ENCODE measurements at regions not wholly inside any gene's neighbourhood (a gene's known extent, or its start where the extent isn't known, plus 50 kb on each side); places are given as distances from the start of the nearest gene placed in this dataset.

DNA sequence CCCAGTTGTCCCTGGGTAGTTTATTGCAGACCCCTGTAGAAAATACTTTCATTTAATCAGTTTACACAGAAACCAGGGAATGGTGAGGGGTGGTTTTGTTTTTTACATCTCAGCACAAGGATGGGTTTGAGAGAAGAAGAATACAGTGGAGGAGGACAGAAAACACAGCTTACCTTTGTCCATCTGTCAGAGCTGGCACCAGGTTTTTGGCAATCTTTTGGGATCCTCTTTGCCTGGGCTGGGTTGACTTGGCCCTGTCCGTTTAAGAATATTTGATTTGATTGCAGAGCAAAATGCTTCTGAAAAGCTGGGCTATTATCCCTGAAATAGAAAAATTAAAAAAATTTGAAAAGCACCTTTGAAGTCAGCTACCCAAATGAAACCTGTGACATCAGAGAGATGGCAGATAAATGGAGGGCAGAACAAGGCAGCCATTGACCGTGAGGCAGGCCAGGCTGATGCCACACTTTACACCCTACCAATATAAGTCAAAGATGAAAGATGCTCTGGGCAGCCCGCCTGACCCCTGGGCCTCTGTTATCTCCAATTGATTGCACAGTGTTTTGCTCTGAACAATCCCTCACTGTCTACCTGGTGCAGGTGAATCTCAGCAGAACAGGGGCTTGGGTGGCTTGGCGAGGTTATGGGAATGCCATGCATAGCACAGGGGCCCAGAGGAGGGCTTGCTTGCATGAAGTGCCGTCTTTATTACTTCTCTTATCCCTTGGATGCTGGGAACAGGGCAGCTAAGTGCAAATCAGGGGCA, 218.8 kb downstream of the LMX1A start (continued):
- TF ChIP-seq, protein P1, sequence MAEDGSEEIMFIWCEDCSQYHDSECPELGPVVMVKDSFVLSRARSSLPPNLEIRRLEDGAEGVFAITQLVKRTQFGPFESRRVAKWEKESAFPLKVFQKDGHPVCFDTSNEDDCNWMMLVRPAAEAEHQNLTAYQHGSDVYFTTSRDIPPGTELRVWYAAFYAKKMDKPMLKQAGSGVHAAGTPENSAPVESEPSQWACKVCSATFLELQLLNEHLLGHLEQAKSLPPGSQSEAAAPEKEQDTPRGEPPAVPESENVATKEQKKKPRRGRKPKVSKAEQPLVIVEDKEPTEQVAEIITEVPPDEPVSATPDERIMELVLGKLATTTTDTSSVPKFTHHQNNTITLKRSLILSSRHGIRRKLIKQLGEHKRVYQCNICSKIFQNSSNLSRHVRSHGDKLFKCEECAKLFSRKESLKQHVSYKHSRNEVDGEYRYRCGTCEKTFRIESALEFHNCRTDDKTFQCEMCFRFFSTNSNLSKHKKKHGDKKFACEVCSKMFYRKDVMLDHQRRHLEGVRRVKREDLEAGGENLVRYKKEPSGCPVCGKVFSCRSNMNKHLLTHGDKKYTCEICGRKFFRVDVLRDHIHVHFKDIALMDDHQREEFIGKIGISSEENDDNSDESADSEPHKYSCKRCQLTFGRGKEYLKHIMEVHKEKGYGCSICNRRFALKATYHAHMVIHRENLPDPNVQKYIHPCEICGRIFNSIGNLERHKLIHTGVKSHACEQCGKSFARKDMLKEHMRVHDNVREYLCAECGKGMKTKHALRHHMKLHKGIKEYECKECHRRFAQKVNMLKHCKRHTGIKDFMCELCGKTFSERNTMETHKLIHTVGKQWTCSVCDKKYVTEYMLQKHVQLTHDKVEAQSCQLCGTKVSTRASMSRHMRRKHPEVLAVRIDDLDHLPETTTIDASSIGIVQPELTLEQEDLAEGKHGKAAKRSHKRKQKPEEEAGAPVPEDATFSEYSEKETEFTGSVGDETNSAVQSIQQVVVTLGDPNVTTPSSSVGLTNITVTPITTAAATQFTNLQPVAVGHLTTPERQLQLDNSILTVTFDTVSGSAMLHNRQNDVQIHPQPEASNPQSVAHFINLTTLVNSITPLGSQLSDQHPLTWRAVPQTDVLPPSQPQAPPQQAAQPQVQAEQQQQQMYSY (CRISPR knock-in tag; IDR thresholded peaks at IDR 0.05), result 0 out of 2 replicates have a peak, but pooled peaks have one; percentile 25
- peak; percentile 96 for TF ChIP-seq TCF7 (IDR thresholded peaks at IDR 0.05; ENCODE audit: low read depth)
- no peak for TF ChIP-seq HOXD1 (CRISPR knock-in tag; IDR thresholded peaks at IDR 0.05)
- TF ChIP-seq, protein P2, sequence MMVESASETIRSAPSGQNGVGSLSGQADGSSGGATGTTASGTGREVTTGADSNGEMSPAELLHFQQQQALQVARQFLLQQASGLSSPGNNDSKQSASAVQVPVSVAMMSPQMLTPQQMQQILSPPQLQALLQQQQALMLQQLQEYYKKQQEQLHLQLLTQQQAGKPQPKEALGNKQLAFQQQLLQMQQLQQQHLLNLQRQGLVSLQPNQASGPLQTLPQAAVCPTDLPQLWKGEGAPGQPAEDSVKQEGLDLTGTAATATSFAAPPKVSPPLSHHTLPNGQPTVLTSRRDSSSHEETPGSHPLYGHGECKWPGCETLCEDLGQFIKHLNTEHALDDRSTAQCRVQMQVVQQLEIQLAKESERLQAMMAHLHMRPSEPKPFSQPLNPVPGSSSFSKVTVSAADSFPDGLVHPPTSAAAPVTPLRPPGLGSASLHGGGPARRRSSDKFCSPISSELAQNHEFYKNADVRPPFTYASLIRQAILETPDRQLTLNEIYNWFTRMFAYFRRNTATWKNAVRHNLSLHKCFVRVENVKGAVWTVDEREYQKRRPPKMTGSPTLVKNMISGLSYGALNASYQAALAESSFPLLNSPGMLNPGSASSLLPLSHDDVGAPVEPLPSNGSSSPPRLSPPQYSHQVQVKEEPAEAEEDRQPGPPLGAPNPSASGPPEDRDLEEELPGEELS (CRISPR knock-in tag; IDR thresholded peaks at IDR 0.05), result peak; percentile 56; the same call in 1 of the 2 replicates
- TF ChIP-seq CCAR2 (optimal IDR thresholded peaks at IDR 0.05; ENCODE audit: low read depth, low read length), result peak; percentile 71
- TF ChIP-seq ZNF292 (CRISPR knock-in tag; IDR thresholded peaks at IDR 0.05; ENCODE audit: borderline replicate concordance, low read depth), result no peak; the same call in 1 of the 2 replicates
- TF ChIP-seq RFXANK (CRISPR knock-in tag; IDR thresholded peaks at IDR 0.05), result no peak
- TF ChIP-seq FOXJ3 (CRISPR knock-in tag; IDR thresholded peaks at IDR 0.05; ENCODE audit: borderline replicate concordance), result peak; percentile 54; the same call in 1 of the 2 replicates
- TF ChIP-seq KDM3A (CRISPR knock-in tag; IDR thresholded peaks at IDR 0.05; ENCODE audit: low read depth), result no peak
- TF ChIP-seq ZSCAN25 (CRISPR knock-in tag; IDR thresholded peaks at IDR 0.05), result no peak
- no peak for TF ChIP-seq TCF12 (IDR thresholded peaks at IDR 0.05)
- peak; percentile 73; the same call in 1 of the 2 replicates for TF ChIP-seq TCF12 (CRISPR knock-in tag; IDR thresholded peaks at IDR 0.05)
- peak; percentile 57 for TF ChIP-seq CBFB (CRISPR knock-in tag; IDR thresholded peaks at IDR 0.05)
- TF ChIP-seq ZFP36L1 (CRISPR knock-in tag; IDR thresholded peaks at IDR 0.05), result no peak
- no peak for TF ChIP-seq ETV5 (CRISPR knock-in tag; IDR thresholded peaks at IDR 0.05; ENCODE audit: borderline replicate concordance)
- no peak for TF ChIP-seq ELF3 (CRISPR knock-in tag; IDR thresholded peaks at IDR 0.05)
- TF ChIP-seq, protein P3, sequence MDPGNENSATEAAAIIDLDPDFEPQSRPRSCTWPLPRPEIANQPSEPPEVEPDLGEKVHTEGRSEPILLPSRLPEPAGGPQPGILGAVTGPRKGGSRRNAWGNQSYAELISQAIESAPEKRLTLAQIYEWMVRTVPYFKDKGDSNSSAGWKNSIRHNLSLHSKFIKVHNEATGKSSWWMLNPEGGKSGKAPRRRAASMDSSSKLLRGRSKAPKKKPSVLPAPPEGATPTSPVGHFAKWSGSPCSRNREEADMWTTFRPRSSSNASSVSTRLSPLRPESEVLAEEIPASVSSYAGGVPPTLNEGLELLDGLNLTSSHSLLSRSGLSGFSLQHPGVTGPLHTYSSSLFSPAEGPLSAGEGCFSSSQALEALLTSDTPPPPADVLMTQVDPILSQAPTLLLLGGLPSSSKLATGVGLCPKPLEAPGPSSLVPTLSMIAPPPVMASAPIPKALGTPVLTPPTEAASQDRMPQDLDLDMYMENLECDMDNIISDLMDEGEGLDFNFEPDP (CRISPR knock-in tag; conservative IDR thresholded peaks at IDR 0.05), result no peak
- TF ChIP-seq ZSCAN12 (CRISPR knock-in tag; IDR thresholded peaks at IDR 0.05), result no peak
- TF ChIP-seq HES4 (CRISPR knock-in tag; IDR thresholded peaks at IDR 0.05; ENCODE audit: borderline replicate concordance), result no peak
- TF ChIP-seq ZNF552 (CRISPR knock-in tag; IDR thresholded peaks at IDR 0.05; ENCODE audit: borderline replicate concordance), result no peak
- TF ChIP-seq ZFAT (CRISPR knock-in tag; conservative IDR thresholded peaks at IDR 0.05), result no peak
- TF ChIP-seq, protein P4, sequence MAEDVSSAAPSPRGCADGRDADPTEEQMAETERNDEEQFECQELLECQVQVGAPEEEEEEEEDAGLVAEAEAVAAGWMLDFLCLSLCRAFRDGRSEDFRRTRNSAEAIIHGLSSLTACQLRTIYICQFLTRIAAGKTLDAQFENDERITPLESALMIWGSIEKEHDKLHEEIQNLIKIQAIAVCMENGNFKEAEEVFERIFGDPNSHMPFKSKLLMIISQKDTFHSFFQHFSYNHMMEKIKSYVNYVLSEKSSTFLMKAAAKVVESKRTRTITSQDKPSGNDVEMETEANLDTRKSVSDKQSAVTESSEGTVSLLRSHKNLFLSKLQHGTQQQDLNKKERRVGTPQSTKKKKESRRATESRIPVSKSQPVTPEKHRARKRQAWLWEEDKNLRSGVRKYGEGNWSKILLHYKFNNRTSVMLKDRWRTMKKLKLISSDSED (CRISPR knock-in tag; IDR thresholded peaks at IDR 0.05), result no peak
- peak; percentile 43 for TF ChIP-seq FOSL2 (CRISPR knock-in tag; IDR thresholded peaks at IDR 0.05)
